HepG2 (cell line): ENCODE measurements at regions not wholly inside any gene's neighbourhood (a gene's known extent, or its start where the extent isn't known, plus 50 kb on each side); places are given as distances from the start of the nearest gene placed in this dataset.

ENCODE experiments used
- ATAC-seq: fragments of 200-7000 bp; cut with Tn5 transposase; 3 replicates; pipeline ENCODE4 v1.9.1; 2020; ENCODE audit warnings: mild to moderate bottlenecking, moderate library complexity
- BruUV-seq: library from RNA; stranded (reverse); fragments of 400-500 nt; replicated peaks from 2 replicates; lab custom pipeline; 2021; lab: Mats Ljungman, UMichigan
- CTCF ChIA-PET: fragments of 300-600 bp; formaldehyde crosslinking; extraction: SDS; loops from one replicate; lab custom pipeline; 2021; ENCODE audit warnings: low total read pairs, inconsistent platforms, low intra/inter-chr PET ratio; lab: Yijun Ruan, JAX
- POLR2A ChIA-PET: fragments of 350-600 bp; sonication (Branson Sonifier 250); formaldehyde crosslinking; loops from one replicate; lab custom pipeline; 2020; ENCODE audit warnings: antibody characterized with exemption, inconsistent platforms; lab: Yijun Ruan, JAX
- DNase-seq: peaks from one replicate; pipeline ENCODE4 v3.0.0-alpha.2; 2015; ENCODE audit warnings: low spot score
- FAIRE-seq: peaks from 3 replicates; lab custom pipeline; 2011; peaks lifted over from hg19 to GRCh38; lab: Jason Lieb, UNC
- H2AFZ ChIP-seq: one replicate; pipeline ENCODE4 v1.6.1; 2011; ENCODE audit warnings: low read length, inconsistent platforms
- H3K27ac ChIP-seq: fragments of 300-600 bp; 3 replicates; pipeline ENCODE4 v1.8.0; 2011; ENCODE audit warnings: mixed run types, mild to moderate bottlenecking, mixed read lengths, low read length, inconsistent platforms; ENCODE audit not compliant: insufficient read depth; ENCODE audit errors: extremely low read length
- H3K27me3 ChIP-seq, 2 experiments: fragments of 200-600 bp in 1 of 2; 2 replicates in 1 of 2; 3 replicates in 1 of 2; pipeline versions ENCODE4 v1.6.0 to v1.8.0; 2011; ENCODE audit warnings: low read length in 2 of 2, mild to moderate bottlenecking in 2 of 2, moderate library complexity in 2 of 2, inconsistent platforms in 1 of 2; ENCODE audit not compliant: insufficient read depth in 2 of 2, control insufficient read depth in 1 of 2
- H3K36me3 ChIP-seq, 2 experiments: fragments of 200-600 bp in 1 of 2; replicated peaks in 1 of 2; 2 replicates in 1 of 2; 3 replicates in 1 of 2; pipeline versions ENCODE4 v1.5.1 to v1.8.0; 2011; ENCODE audit warnings: low read length in 2 of 2, inconsistent platforms in 1 of 2; ENCODE audit not compliant: insufficient read depth in 2 of 2, control insufficient read depth in 1 of 2
- H3K4me1 ChIP-seq: 2 replicates; pipeline ENCODE4 v1.5.1; 2012; ENCODE audit warnings: low read length, inconsistent platforms; ENCODE audit not compliant: insufficient read depth
- H3K4me2 ChIP-seq: 2 replicates; pipeline ENCODE4 v1.6.0; 2011; ENCODE audit warnings: low read depth, low read length, inconsistent platforms
- H3K4me3 ChIP-seq, 3 experiments: fragments of 200-600 bp in 1 of 3; sonication (generic), shearing (Covaris generic) in 1 of 3; replicated peaks in 1 of 3; 2 replicates each; pipeline ENCODE4 v1.5.1; 2011 to 2016; ENCODE audit warnings: low read length in 3 of 3, inconsistent platforms in 2 of 3, low read depth in 2 of 3, mild to moderate bottlenecking in 2 of 3, control low read depth in 1 of 3, mixed read lengths in 1 of 3; ENCODE audit not compliant: insufficient read depth in 1 of 3
- H3K79me2 ChIP-seq: one replicate; pipeline ENCODE4 v1.6.1; 2011; ENCODE audit warnings: low read length, inconsistent platforms; ENCODE audit not compliant: insufficient read depth
- H3K9ac ChIP-seq: 2 replicates; pipeline ENCODE4 v1.6.0; 2011; ENCODE audit warnings: mild to moderate bottlenecking, low read depth, low read length, inconsistent platforms; ENCODE audit not compliant: insufficient read depth
- H3K9me3 ChIP-seq: 2 replicates; pipeline ENCODE4 v1.5.1; 2012; ENCODE audit warnings: mild to moderate bottlenecking, low read length
- H4K20me1 ChIP-seq: 2 replicates; pipeline ENCODE4 v1.6.0; 2011; ENCODE audit warnings: inconsistent platforms, mild to moderate bottlenecking, low read length, moderate library complexity; ENCODE audit not compliant: insufficient read depth
- ATF1 ChIP-seq: IDR thresholded peaks from 2 replicates; pipeline ENCODE4 v1.6.1; 2016; ENCODE audit warnings: mild to moderate bottlenecking, control low read depth
- BCL3 ChIP-seq: sonication (generic); formaldehyde crosslinking; IDR thresholded peaks from 2 replicates; pipeline ENCODE4 v1.5.1; 2020; ENCODE audit warnings: mild to moderate bottlenecking, missing genetic modification reagents, moderate library complexity
- DNMT3B ChIP-seq: conservative IDR thresholded peaks from 2 replicates; pipeline ENCODE4 v1.6.1; 2016; ENCODE audit warnings: missing biosample characterization, control low read depth
- DR1 ChIP-seq: sonication (generic); formaldehyde crosslinking; IDR thresholded peaks from 2 replicates; pipeline ENCODE4 v1.8.0; 2021; ENCODE audit warnings: mild to moderate bottlenecking, missing genetic modification reagents, inconsistent platforms
- IRF1 ChIP-seq: sonication (generic); formaldehyde crosslinking; IDR thresholded peaks from 2 replicates; pipeline ENCODE4 v1.4.0; 2020; ENCODE audit warnings: low read depth, mild to moderate bottlenecking, missing genetic modification reagents
- RBM39 ChIP-seq: fragments of 200-400 bp; formaldehyde crosslinking; IDR thresholded peaks from one replicate; pipeline ENCODE4 v1.6.1; 2018; ENCODE audit warnings: antibody characterized with exemption, mild to moderate bottlenecking, low read depth, low read length; ENCODE audit not compliant: poor library complexity, severe bottlenecking
- REL ChIP-seq: sonication (generic); formaldehyde crosslinking; conservative IDR thresholded peaks from 2 replicates; pipeline ENCODE4 v1.8.0; 2022; ENCODE audit warnings: mild to moderate bottlenecking, missing genetic modification reagents, moderate library complexity
- RXRA ChIP-seq: sonication (generic); formaldehyde crosslinking; IDR thresholded peaks from 2 replicates; pipeline ENCODE4 v1.5.1; 2020; ENCODE audit warnings: missing genetic modification reagents
- SNAI1 ChIP-seq: sonication (generic); formaldehyde crosslinking; IDR thresholded peaks from 2 replicates; pipeline ENCODE4 v1.5.0; 2020; ENCODE audit warnings: mild to moderate bottlenecking, missing genetic modification reagents, borderline replicate concordance
- ZBTB26 ChIP-seq: IDR thresholded peaks from 2 replicates; pipeline ENCODE4 v1.6.1; 2016; ENCODE audit warnings: missing compliant biosample characterization, missing genetic modification reagents, borderline replicate concordance
- ZNF282 ChIP-seq: fragments of 450-650 bp; IDR thresholded peaks from 2 replicates; pipeline ENCODE4 v1.6.1; 2018; ENCODE audit not compliant: partially characterized antibody
- ZNF318 ChIP-seq: sonication (generic); formaldehyde crosslinking; IDR thresholded peaks from 2 replicates; pipeline ENCODE4 v1.4.0; 2020; ENCODE audit warnings: mild to moderate bottlenecking, missing genetic modification reagents
- ZNF850 ChIP-seq: sonication (generic); formaldehyde crosslinking; conservative IDR thresholded peaks from 2 replicates; pipeline ENCODE4 v1.9.0; 2021; ENCODE audit warnings: mild to moderate bottlenecking, missing genetic modification reagents
- WGBS: methylation state at CpG from one replicate; pipeline ENCODE4 v1.1.6; 2017; ENCODE audit warnings: low lambda C conversion rate; 5-methylcytosine and 5-hydroxymethylcytosine counted together
- in situ Hi-C: cut with HindIII; loops from 2 replicates; pipeline ENCODE4 v1.10.0; 2017; ENCODE audit warnings: low pct_unique_long_range_greater_than_20kb; ENCODE audit not compliant: extremely low pct_ligation_motif_present
- intact Hi-C: fragments of 100-400 bp; cut with micrococcal nuclease; formaldehyde crosslinking; loops from one replicate; pipeline ENCODE4 v1.10.0; 2022; ENCODE audit not compliant: unreplicated experiment

- no peaks in the 10 kb centered on the region for H3K9me3 ChIP-seq
- peaks cover 11% of the 10 kb centered on the region; the same call in 1 of the 2 replicates for H3K4me1 ChIP-seq
- no peak overlapping the region for H3K4me2 ChIP-seq
- no peak for DNase-seq
- H2AFZ ChIP-seq = no peak overlapping the region
- no peaks in the 10 kb centered on the region for H4K20me1 ChIP-seq
- no peak overlapping the region for H3K4me3 ChIP-seq
- peaks cover 0 to 4% of the 10 kb centered on the region in 2 experiments; a peak in 2 of 5 replicates for H3K27me3 ChIP-seq
- ATAC-seq = no peak
- 30% methylated on average over 6 of the region's 6 CpGs for WGBS
- in situ Hi-C loops = no loop called here
- CTCF ChIA-PET = no interaction called here
- no peaks in the 10 kb centered on the region for H3K79me2 ChIP-seq
- no peak for FAIRE-seq
- no peak overlapping the region for H3K9ac ChIP-seq
- TF ChIP-seq RBM39 (no peak), ATF1 (CRISPR knock-in tag) (no peak), ZNF318 (no peak), ZBTB26 (CRISPR knock-in tag) (no peak), RXRA (CRISPR knock-in tag) (no peak), ZNF282 (no peak), REL (no peak), IRF1 (CRISPR knock-in tag) (no peak), DNMT3B (no peak), BCL3 (CRISPR knock-in tag) (no peak), SNAI1 (CRISPR knock-in tag) (no peak), ZNF850 (CRISPR knock-in tag) (no peak), DR1 (no peak)
- TF ChIP-seq, all 625 proteins: peak for 0
- POLR2A ChIA-PET = no interaction called here
- BruUV-seq = no TSS peak
- Histone ChIP-seq H3K36me3 (no peaks in the 10 kb centered on the region), H3K27ac (no peak overlapping the region)
- intact Hi-C loops = no loop called here
Measured at GRCh38 chr18:10265560-10266333, 188.7 kb upstream of the APCDD1 start.
